Epithelial cell of proximal tubule (primary cell): ENCODE measurements at regions not wholly inside any gene's neighbourhood (a gene's known extent, or its start where the extent isn't known, plus 50 kb on each side); places are given as distances from the start of the nearest gene placed in this dataset.
"Not testable (repeated sequence)": the region's sequence is repeated elsewhere in the genome, so short reads cannot be mapped to it uniquely, and the experiment has no call there.

Source experiments
- DNase-seq: peaks from one replicate; pipeline ENCODE4 v3.0.0-alpha.2; 2011; ENCODE audit warnings: low read depth
- H3K4me3 ChIP-seq: 2 replicates; pipeline ENCODE4 v1.5.1; 2011; ENCODE audit warnings: low read depth, mild to moderate bottlenecking, low read length
- TF ChIP-seq, protein P1 (sequence below): conservative IDR thresholded peaks from 2 replicates; pipeline ENCODE4 v1.5.1; 2012; ENCODE audit warnings: low read depth, mild to moderate bottlenecking, low read length

DNA sequence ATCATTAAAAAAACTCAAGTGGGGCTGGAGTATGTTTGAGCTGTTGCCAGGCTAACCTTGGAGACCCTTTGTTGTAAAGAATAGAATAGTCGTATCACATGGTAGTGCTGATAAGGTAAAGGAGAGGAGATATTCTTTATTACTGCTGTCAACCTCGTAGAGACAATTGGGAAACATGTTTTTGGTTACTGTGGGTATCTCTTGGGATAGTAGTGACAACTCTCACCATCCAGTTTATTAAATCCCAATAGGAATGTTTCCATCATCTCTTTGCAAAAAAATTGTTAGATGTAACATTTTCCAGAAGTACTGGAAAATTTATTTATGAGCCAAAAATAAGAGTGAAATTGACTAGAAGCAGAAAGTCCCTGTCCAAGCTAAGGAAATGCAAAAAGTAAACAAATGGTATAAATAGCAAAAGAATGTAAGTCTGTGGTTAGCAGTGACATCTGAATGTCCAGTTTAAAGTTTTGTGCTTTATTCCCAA is 829.3 kb upstream of the CITED2 start:
- no peak overlapping the region for H3K4me3 ChIP-seq
- no peak for DNase-seq
- TF ChIP-seq, protein P1, sequence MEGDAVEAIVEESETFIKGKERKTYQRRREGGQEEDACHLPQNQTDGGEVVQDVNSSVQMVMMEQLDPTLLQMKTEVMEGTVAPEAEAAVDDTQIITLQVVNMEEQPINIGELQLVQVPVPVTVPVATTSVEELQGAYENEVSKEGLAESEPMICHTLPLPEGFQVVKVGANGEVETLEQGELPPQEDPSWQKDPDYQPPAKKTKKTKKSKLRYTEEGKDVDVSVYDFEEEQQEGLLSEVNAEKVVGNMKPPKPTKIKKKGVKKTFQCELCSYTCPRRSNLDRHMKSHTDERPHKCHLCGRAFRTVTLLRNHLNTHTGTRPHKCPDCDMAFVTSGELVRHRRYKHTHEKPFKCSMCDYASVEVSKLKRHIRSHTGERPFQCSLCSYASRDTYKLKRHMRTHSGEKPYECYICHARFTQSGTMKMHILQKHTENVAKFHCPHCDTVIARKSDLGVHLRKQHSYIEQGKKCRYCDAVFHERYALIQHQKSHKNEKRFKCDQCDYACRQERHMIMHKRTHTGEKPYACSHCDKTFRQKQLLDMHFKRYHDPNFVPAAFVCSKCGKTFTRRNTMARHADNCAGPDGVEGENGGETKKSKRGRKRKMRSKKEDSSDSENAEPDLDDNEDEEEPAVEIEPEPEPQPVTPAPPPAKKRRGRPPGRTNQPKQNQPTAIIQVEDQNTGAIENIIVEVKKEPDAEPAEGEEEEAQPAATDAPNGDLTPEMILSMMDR: no peak

DNA sequence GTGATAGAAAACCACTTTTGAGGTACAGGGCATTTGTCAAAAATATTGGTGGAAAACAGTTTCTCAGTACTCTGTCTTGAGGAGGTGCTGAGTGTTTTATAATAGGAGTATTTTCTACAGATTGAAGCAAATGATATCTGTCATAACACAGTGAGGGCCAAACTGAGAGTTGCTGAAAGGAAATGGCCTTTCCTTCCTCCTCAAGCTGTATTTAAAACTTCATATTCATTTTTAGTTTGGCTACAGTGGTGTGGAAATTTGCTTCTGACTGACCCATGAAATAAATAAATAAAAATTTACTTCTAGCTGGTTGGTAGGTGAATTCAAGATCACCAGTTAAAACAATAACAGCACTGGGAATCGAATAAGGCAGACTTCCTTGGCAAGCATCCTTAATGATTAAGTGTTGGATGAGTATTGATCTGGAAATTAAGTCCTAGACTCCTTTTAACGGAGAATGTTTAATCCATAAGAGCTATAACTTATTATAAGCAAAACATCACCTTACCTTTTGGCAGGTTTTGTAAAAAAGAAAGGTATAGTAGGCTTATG is 828.6 kb upstream of the CITED2 start:
- H3K4me3 ChIP-seq: no peak overlapping the region
- TF ChIP-seq, protein P1: no peak
- no peak for DNase-seq

DNA sequence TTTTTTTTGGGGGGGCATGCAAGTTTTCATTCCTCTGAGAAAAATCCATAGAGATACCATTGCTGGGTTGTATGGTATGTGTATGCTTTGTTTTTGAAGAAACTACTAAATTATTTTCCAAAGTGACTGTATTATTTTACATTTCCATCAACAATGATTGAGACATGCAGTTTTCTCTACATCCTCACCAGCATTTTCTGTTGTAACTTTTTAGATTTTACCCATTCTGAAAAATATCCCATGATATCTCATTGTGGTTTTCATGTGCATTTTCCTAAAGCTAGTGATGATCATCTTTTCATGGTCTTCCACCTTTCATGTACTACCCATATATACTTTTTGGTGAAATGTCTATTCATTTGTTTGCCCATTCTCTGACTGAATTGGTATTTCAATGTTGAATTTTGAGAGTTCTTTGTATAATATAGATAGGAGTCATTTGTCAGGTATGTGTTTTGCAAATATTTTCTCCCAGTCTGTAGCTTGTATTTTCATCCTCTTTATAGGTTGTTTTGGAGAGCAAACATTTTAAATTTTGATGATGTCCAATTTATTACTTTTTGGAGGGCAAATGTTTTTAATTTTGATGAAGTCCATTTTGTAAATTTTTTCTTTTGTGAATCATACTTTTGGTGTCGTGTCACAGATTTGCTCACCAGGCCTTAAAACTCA is 827.5 kb upstream of the CITED2 start:
- DNase-seq: no peak
- no peak overlapping the region for H3K4me3 ChIP-seq
- TF ChIP-seq, protein P1: no peak

DNA sequence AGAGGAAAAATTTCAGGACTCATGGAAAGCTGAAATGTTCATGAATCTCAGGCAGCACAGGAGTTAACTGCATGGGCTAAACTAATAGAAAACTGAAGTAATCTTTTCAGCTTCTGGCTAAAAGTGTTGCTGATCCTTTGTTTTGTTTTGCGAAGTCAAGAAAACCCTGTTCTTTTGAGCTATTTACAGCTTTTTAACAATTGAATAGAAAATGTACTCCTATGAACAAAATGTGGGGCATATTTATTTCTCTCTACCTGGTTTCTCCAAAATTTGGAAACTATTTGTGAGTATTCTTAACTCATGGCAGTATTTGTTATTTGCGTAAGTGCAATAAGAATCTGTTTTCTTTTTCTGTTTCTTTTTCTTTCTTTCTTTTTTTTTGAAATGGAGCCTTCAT is 818.8 kb upstream of the CITED2 start:
- TF ChIP-seq, protein P1: no peak

DNA sequence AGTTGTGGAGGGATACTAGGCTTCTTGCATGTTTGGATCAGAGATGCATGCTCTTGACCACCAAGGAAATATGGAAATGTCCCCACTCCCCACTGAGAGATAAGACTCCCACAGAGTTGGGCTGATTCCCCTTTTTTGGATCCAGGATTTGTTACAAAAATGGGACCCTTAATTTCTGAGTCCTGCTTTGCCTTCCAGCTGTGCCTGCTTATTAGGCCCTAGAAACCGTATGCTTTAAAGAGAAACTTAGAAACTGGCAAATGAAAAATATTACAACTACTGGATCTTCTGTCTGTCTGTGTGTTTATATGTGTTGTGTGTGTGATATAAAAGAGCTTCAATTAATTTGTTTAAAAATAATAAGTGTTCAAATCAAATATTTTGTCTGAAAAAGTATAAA is 817.6 kb upstream of the CITED2 start:
- no peak for DNase-seq
- TF ChIP-seq, protein P1: no peak

More for the DNA sequence above, 818.8 kb upstream of the CITED2 start:
- no peak overlapping the region for H3K4me3 ChIP-seq
- DNase-seq: no peak

DNA sequence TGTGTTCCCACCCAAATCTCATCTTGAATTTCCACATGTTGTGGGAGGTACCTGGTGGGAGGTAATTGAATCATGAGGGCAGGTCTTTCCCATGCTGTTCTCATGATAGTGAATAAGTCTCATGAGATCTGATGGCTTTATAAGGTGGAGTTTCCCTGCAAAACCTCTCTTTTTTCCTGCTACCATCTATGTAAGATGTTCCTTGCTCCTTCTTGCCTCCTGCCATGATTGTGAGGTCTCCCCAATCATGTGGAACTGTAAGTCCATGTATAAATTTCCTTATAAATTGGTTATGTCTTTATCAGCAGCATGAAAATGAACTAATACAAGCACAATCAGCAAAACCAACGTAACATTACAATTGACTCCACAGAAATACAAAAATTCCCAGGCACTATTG is 814.8 kb upstream of the CITED2 start:
- not testable (repeated sequence) for H3K4me3 ChIP-seq, DNase-seq

More for the DNA sequence above, 817.6 kb upstream of the CITED2 start:
- H3K4me3 ChIP-seq: no peak overlapping the region

DNA sequence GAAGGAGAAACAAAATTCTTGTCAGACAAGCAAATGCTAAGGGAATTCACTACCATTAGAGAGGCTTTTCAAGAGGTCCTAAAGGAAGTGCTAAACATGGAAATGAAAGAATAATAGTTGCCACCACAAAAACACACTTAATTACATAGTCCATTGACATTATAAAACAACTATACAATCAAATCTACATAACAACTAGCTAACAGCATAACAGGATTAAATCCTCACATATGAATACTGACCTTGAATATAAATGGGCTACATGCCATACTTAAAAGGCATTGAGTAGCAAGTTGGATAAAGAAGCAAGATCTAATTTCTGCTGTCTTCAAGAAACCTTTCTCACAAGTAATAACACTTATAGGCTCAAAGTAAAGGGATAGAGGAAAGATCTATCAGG is 811.5 kb upstream of the CITED2 start:
- DNase-seq: no peak
- TF ChIP-seq, protein P1: no peak

More for the DNA sequence above, 811.5 kb upstream of the CITED2 start:
- no peak overlapping the region for H3K4me3 ChIP-seq
